Right atrium auricular region (tissue), 2 donors: ENCODE measurements at regions not wholly inside any gene's neighbourhood (a gene's known extent, or its start where the extent isn't known, plus 50 kb on each side); places are given as distances from the start of the nearest gene placed in this dataset.

Source experiments
- DNase-seq: peaks from one replicate; pipeline ENCODE4 v3.0.0-alpha.2; 2019; ENCODE audit warnings: low spot score
- H3K27ac ChIP-seq, 2 donors: fragments of 200-600 bp; sonication (generic); 1 replicate in 1 of 2; 2 replicates in 1 of 2; pipeline ENCODE4 v1.5.1; 2016 to 2019
- H3K27me3 ChIP-seq, 2 donors: fragments of 200-600 bp; sonication (generic); one replicate each; pipeline versions ENCODE4 v1.5.1 to v1.6.0; 2017 to 2019
- H3K36me3 ChIP-seq: fragments of 200-600 bp; sonication (generic); one replicate; pipeline ENCODE4 v1.5.1; 2016
- H3K4me1 ChIP-seq, 2 donors: fragments of 200-600 bp; sonication (generic); one replicate each; pipeline versions ENCODE4 v1.5.1 to v1.6.0; 2017 to 2019
- H3K4me3 ChIP-seq, 2 donors: fragments of 200-600 bp; sonication (generic); 1 replicate in 1 of 2; 2 replicates in 1 of 2; pipeline ENCODE4 v1.5.1; 2017 to 2019; ENCODE audit warnings: mild to moderate bottlenecking in 1 of 2, moderate library complexity in 1 of 2
- H3K9me3 ChIP-seq, 2 donors: fragments of 200-600 bp; sonication (generic); one replicate each; pipeline ENCODE4 v1.5.1; 2019
- CTCF ChIP-seq, 2 donors: fragments of 200-600 bp; sonication (generic); IDR thresholded peaks; one replicate each; pipeline ENCODE4 v1.5.1; 2019; ENCODE audit warnings: antibody characterized with exemption in 2 of 2

GRCh38 chr2:88329815-88330603 is 122.5 kb downstream of the FOXI3 start:
- DNase-seq = no peak
- no peaks in the 10 kb centered on the region for H3K36me3 ChIP-seq
- no peak for TF ChIP-seq CTCF (IDR thresholded peaks at IDR 0.05)
- H3K27me3 ChIP-seq = no peaks in the 10 kb centered on the region
- no peaks in the 10 kb centered on the region for H3K9me3 ChIP-seq
- H3K4me3 ChIP-seq = no peak overlapping the region
- no peaks in the 10 kb centered on the region for H3K4me1 ChIP-seq
- no peak overlapping the region for H3K27ac ChIP-seq

- Histone ChIP-seq H3K9me3 (no peaks in the 10 kb centered on the region), H3K4me3 (no peak overlapping the region), H3K27ac (no peak overlapping the region), H3K36me3 (no peaks in the 10 kb centered on the region), H3K27me3 (no peaks in the 10 kb centered on the region), H3K4me1 (no peaks in the 10 kb centered on the region)
- no peak for DNase-seq
- no peak for TF ChIP-seq CTCF (IDR thresholded peaks at IDR 0.05)
These were observed 130.8 kb downstream of the FOXI3 start for GRCh38 chr2:88321449-88322248.

GRCh38 chr2:88320076-88320773 is 132.3 kb downstream of the FOXI3 start:
- no peak overlapping the region for H3K4me3 ChIP-seq
- H3K27ac ChIP-seq = no peak overlapping the region
- DNase-seq = no peak
- TF ChIP-seq CTCF (IDR thresholded peaks at IDR 0.05) = no peak
- H3K4me1 ChIP-seq = no peaks in the 10 kb centered on the region
- no peaks in the 10 kb centered on the region for H3K27me3 ChIP-seq
- no peaks in the 10 kb centered on the region for H3K9me3 ChIP-seq
- no peaks in the 10 kb centered on the region for H3K36me3 ChIP-seq

- H3K9me3 ChIP-seq = no peaks in the 10 kb centered on the region
- DNase-seq = no peak
- H3K27me3 ChIP-seq = no peaks in the 10 kb centered on the region
- H3K36me3 ChIP-seq = no peaks in the 10 kb centered on the region
- no peak overlapping the region for H3K27ac ChIP-seq
- no peak for TF ChIP-seq CTCF (IDR thresholded peaks at IDR 0.05)
- H3K4me1 ChIP-seq = no peaks in the 10 kb centered on the region
- H3K4me3 ChIP-seq = no peak overlapping the region
These were observed 133.6 kb downstream of the FOXI3 start for GRCh38 chr2:88318956-88319330.

GRCh38 chr2:88318071-88318955 is 134.2 kb downstream of the FOXI3 start:
- TF ChIP-seq CTCF (IDR thresholded peaks at IDR 0.05) = no peak
- Histone ChIP-seq H3K9me3 (no peaks in the 10 kb centered on the region), H3K4me3 (no peak overlapping the region), H3K27ac (no peak overlapping the region), H3K4me1 (no peaks in the 10 kb centered on the region), H3K36me3 (no peaks in the 10 kb centered on the region), H3K27me3 (no peaks in the 10 kb centered on the region)
- DNase-seq = no peak
